PC-3 (cell line): ENCODE measurements at regions not wholly inside any gene's neighbourhood (a gene's known extent, or its start where the extent isn't known, plus 50 kb on each side); places are given as distances from the start of the nearest gene placed in this dataset.

Experiments
- CTCF ChIP-seq: fragments of 300-600 bp; sonication (generic); conservative IDR thresholded peaks from 2 replicates; pipeline ENCODE4 v1.5.1; 2017; ENCODE audit warnings: antibody characterized with exemption, low read depth, mild to moderate bottlenecking, low read length
- EZH2 ChIP-seq: fragments of 300-600 bp; sonication (generic); IDR thresholded peaks from one replicate; pipeline ENCODE4 v1.6.1; 2017; ENCODE audit warnings: antibody characterized with exemption, mild to moderate bottlenecking, low read length; ENCODE audit not compliant: unreplicated experiment
- EZH2phosphoT487 ChIP-seq: fragments of 300-600 bp; sonication (generic); IDR thresholded peaks from 2 replicates; pipeline ENCODE4 v1.6.1; 2018; ENCODE audit warnings: mild to moderate bottlenecking, antibody characterized with exemption, low read length, borderline replicate concordance

- no peak for TF ChIP-seq EZH2phosphoT487
- TF ChIP-seq CTCF, result no peak
- no peak for TF ChIP-seq EZH2
Observed at GRCh38 chr2:216951171-216951570, 91.3 kb upstream of the TNP1 start.
